ENCODE measurements at regions not wholly inside any gene's neighbourhood (a gene's known extent, or its start where the extent isn't known, plus 50 kb on each side); places are given as distances from the start of the nearest gene placed in this dataset.

- TF ChIP-seq CTCF (IDR thresholded peaks at IDR 0.05) (no peak), POLR2A (IDR thresholded peaks at IDR 0.05) (no peak)
Observed at GRCh38 chrX:150143721-150144440, 205.6 kb upstream of the EOLA2 start.

Data from right lobe of liver (tissue), 4 donors.